NCI-H345 treated with DMSO at 0.1 percent for 48 hours (cell line): ENCODE measurements at regions not wholly inside any gene's neighbourhood (a gene's known extent, or its start where the extent isn't known, plus 50 kb on each side); places are given as distances from the start of the nearest gene placed in this dataset.

Experiments
- DNase-seq: peaks from one replicate; lab custom pipeline; 2025; ENCODE audit not compliant: unreplicated experiment; lab: John Stamatoyannopoulos, UW

DNA sequence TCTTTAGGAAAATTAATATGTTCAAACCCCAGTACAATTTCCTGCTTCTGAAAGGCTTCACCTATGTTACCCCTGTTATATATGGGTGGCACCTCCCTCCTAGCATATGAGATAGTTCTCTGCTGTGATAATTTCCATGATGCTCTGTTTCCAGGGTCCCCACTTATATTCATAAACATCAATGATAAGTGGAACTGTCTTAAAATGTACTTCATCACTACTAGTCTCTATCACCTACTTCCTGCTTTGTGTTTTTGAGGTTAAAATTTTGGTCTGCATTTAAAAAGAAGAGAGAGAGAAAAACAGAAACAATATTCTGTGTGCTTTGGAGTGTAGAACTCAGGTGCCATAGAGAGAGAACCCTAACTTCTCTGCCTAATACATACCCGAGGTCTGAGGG, 234.7 kb downstream of the HTR1A start:
- DNase-seq = no peak

DNA sequence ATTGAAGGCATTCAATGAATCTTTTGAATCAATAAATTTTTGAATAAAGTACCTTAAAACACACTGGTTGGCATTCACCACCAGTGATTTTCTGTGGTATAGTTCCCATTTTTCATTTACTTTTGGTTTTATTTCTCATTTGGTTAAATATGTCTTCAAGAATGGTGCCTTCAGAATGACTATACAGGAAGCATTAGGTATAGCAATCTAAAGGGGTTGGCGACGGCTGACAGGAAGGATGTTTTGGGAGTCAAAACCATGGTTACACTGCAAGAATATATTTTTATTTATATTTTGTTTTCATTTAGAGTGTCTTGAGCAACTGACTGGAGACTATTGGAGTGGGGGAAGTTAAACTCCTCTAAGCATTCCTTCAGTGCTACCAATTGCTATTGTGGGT, 235.7 kb downstream of the HTR1A start:
- no peak for DNase-seq

DNA sequence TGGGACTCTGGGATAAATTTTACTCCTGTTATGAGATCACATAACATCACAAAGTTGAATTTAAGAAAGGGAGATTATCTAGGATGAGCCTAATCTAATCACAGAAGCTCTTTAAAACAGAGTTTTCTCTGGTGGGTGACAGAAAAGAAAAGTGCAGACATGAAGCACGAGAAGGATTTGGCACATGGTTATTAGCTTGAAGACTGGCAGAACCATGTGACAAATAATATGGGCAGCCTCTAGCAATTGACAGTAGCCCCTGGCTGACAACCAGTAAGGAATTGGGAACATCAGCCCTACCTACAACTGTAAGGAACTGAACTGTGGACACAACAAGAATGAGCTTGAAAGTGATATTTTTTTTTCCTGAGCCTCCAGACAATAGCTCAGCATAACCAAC, 243.1 kb downstream of the HTR1A start:
- no peak for DNase-seq

GRCh38 chr5:63700241-63700640, 262.0 kb downstream of the HTR1A start:
- DNase-seq = no peak

GRCh38 chr5:63697811-63698210, 264.4 kb downstream of the HTR1A start:
- no peak for DNase-seq

- DNase-seq = no peak
Measured at GRCh38 chr5:63690546-63690945, 271.7 kb downstream of the HTR1A start.

GRCh38 chr5:63687854-63688516, 274.3 kb downstream of the HTR1A start:
- no peak for DNase-seq

DNA sequence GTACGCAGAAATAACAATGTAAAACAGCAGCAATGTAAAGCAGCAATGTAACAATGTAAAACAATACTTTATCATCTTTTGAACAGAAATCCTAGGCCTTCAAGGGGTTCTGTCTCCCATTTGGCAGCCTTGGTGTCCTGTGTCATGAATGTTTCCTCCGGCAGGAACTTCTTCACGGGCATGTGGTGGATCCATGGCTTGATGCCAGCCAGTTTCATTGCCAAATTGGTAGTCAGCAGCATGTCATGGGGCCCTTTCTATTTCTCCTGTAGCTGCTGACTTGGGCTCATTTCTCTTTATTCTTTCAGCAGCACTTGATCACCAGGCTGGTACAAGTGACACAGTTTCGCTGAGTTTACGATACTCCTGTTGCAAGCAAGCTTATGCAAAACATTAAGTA, 275.3 kb downstream of the HTR1A start:
- no peak for DNase-seq

DNA sequence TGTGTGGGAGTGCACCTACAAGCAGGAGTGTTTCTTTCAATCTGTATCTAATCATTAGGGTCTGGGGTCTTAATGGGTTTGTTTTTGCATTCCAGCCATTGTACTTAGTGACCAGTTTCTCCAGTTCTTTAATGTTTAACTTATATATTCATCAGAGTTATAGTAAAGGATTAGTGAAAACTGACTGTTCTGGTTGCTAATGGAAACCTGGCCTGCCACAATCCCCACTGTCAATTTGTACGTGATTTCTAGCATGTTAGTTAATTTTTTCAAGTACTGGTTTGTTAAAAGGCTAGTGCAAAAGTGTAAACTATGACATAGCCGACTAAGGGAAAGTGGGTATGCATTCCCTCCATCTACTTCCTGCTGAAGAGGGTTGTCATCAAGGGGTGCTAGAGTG, 276.1 kb downstream of the HTR1A start:
- no peak for DNase-seq

GRCh38 chr5:63685454-63685853, 276.8 kb downstream of the HTR1A start:
- DNase-seq = no peak

DNA sequence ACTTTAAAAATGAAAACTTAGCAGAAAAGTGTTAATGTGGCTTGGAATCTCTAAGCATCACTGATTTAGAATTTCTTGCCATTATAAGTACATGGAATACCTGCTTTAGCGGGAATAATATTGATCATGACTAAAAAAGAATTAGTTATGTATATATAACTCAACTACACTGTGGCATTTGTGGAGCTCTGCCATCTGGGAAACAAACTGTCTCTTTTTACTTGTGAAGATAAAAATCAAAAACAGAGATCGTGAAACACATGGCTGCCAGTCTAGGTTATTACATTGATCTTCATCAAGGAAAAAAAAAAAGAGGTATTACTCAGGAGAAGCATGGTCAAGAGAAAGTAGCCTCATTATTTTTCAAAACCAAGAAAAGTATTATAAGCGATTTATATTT, 287.4 kb downstream of the HTR1A start:
- DNase-seq = no peak

GRCh38 chr5:63655043-63655442, 307.2 kb downstream of the HTR1A start:
- DNase-seq = peak; percentile 1

- DNase-seq = no peak
Measured at GRCh38 chr5:63650581-63650980, 311.7 kb downstream of the HTR1A start.

DNA sequence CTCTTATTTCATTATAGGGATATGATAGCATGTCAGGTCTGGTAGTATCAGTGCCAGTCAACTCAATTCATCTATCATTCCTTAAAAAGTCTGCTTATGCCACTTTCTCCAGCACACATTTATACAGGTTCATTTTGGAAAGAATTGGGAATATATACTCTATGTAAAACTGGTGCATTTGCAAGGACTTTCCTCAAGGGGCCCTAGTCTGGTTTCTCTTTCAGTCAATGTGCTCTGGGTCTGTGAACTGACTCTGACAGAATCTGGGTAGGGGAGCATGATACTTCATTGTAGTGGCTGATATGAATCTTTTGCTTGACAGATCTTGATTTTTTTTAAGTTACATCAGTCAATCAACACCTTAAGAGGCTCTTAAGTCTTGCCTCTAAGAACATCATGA, 313.9 kb downstream of the HTR1A start:
- DNase-seq = no peak

GRCh38 chr5:63629951-63630630, 332.2 kb downstream of the HTR1A start:
- no peak for DNase-seq

GRCh38 chr5:63613442-63613841, 348.8 kb downstream of the HTR1A start:
- DNase-seq = no peak

- no peak for DNase-seq
Measured at GRCh38 chr5:63603996-63604395, 358.2 kb downstream of the HTR1A start.

GRCh38 chr5:63602971-63603370, 359.3 kb downstream of the HTR1A start:
- no peak for DNase-seq

GRCh38 chr5:63596254-63596653, 366.0 kb downstream of the HTR1A start:
- DNase-seq = no peak

DNA sequence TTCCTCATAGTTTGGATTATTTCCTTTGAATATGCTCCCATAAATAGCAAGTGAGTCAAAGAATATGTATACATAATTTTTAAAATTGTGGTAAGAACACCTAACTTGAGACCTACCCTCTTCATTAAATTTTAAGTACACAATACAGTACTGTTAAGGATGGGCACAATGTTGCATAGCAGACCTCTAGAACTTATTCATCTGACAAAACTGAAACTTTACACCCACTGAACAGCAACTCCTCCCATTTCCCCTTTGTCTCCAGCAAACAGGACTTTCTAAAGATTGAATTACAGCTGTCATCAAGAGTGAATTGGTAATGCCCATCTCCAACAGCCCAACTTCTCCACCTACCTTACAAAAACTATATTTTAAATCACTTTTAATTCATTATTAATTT, 388.9 kb downstream of the HTR1A start:
- no peak for DNase-seq

- DNase-seq = no peak
Measured at GRCh38 chr5:63572740-63573139, 389.5 kb downstream of the HTR1A start.

- DNase-seq = no peak
Measured at GRCh38 chr5:63570752-63571151, 391.5 kb downstream of the HTR1A start.

DNA sequence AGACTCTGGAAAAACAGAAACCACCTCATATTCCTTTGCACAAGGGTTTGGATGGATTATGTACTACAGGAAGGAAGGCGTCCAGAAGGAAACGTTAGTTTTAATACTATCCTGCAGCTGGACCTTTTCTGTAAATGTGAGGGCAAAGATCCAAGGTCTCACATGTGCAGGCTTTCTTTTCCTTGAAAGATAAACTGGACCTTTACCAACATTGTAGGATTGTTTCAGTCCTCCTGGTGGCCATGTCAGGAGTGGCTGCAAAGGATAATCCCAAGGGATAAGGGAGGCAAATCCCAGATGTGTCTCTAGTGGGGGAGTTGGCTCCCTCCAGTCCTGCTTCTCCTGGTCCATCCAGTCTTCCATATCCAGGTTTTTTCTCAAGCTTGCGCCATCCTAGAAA, 397.5 kb downstream of the HTR1A start:
- DNase-seq = no peak
